Uterus (tissue), 2 donors: ENCODE measurements at regions not wholly inside any gene's neighbourhood (a gene's known extent, or its start where the extent isn't known, plus 50 kb on each side); places are given as distances from the start of the nearest gene placed in this dataset.

Experiments
- POLR2A ChIP-seq, 2 donors: fragments of 450-650 bp; IDR thresholded peaks; one replicate each; pipeline ENCODE4 v1.6.1; 2016; ENCODE audit warnings: antibody characterized with exemption in 2 of 2, mild to moderate bottlenecking in 1 of 2, moderate library complexity in 1 of 2
- TF ChIP-seq, protein P1 (sequence below), 4 experiments: fragments of 200-600 bp in 2 of 4; fragments of 450-650 bp in 2 of 4; sonication (generic) in 2 of 4; IDR thresholded peaks; one replicate each; pipeline ENCODE4 v1.5.1; 2016 to 2019; ENCODE audit warnings: antibody characterized with exemption in 4 of 4, mild to moderate bottlenecking in 2 of 4, moderate library complexity in 1 of 4

- TF ChIP-seq, protein P1, sequence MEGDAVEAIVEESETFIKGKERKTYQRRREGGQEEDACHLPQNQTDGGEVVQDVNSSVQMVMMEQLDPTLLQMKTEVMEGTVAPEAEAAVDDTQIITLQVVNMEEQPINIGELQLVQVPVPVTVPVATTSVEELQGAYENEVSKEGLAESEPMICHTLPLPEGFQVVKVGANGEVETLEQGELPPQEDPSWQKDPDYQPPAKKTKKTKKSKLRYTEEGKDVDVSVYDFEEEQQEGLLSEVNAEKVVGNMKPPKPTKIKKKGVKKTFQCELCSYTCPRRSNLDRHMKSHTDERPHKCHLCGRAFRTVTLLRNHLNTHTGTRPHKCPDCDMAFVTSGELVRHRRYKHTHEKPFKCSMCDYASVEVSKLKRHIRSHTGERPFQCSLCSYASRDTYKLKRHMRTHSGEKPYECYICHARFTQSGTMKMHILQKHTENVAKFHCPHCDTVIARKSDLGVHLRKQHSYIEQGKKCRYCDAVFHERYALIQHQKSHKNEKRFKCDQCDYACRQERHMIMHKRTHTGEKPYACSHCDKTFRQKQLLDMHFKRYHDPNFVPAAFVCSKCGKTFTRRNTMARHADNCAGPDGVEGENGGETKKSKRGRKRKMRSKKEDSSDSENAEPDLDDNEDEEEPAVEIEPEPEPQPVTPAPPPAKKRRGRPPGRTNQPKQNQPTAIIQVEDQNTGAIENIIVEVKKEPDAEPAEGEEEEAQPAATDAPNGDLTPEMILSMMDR (IDR thresholded peaks at IDR 0.05): no peak
- TF ChIP-seq POLR2A (IDR thresholded peaks at IDR 0.05): no peak
Observed at GRCh38 chr2:183227176-183227575, 102.9 kb downstream of the NUP35 start.
